ENCODE measurements at regions not wholly inside any gene's neighbourhood (a gene's known extent, or its start where the extent isn't known, plus 50 kb on each side); places are given as distances from the start of the nearest gene placed in this dataset.

DNA sequence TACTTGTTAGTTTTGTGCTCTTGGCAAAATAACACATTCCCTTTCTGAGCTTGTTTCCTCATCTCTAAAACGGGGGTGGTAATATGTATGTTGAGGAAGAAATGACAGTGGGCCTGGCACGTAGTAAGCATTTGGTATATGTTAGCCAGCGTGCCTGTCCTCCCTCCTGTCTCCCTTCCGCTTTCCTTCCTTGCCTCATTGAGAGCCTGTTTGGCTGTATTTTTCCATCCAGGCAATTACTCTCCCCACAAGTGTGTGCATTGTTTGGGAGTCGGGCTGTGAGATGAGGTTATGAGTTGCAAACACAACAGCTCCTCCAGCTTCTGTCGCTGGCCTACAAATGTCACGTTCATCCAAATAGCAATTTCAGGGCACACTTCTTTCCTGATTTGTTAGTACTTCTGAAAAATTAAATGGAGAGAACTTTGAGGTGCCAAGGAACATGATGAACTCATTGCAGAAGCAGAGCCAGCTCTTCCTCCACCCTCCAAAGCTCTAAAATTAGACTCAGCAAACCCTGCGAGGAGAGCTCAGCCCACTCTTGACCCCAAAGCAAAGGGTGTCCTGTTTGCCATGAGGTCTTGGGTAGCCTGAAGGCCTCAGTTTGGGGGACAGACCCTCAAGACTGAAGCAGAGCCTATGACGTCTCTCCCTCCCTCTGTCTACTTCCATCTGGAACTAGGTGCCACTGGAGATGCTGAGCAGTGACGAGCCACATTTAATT is 50.7 kb upstream of the TOX2 start:
- no peaks in the 10 kb centered on the region for H3K79me2 ChIP-seq (ENCODE audit: insufficient read depth, low read length)

More for the DNA sequence above, 50.7 kb upstream of the TOX2 start:
- Histone ChIP-seq H3K27me3 (ENCODE audit: control insufficient read depth in 1 of 2, insufficient read depth in 2 of 2, low read length in 2 of 2) (peaks cover 2 to 11% of the 10 kb centered on the region in 2 experiments; a peak in 1 of 5 replicates), H2AFZ (ENCODE audit: low read length) (no peak overlapping the region), H3K4me2 (ENCODE audit: low read depth, low read length) (no peak overlapping the region), H3K27ac (ENCODE audit: extremely low read length, insufficient read depth, low read length) (no peak overlapping the region), H4K20me1 (ENCODE audit: insufficient read depth, low read length) (no peaks in the 10 kb centered on the region), H3K4me3 (replicated peaks in 1 of 3; ENCODE audit: insufficient read depth in 1 of 3, low read depth in 2 of 3, low read length in 3 of 3) (no peak overlapping the region), H3K9ac (ENCODE audit: insufficient read depth, low read depth, low read length) (no peak overlapping the region), H3K36me3 (replicated peaks in 1 of 2; ENCODE audit: control insufficient read depth in 1 of 2, insufficient read depth in 2 of 2, low read length in 2 of 2) (no peaks in the 10 kb centered on the region), H3K4me1 (ENCODE audit: insufficient read depth, low read length) (no peaks in the 10 kb centered on the region), H3K9me3 (ENCODE audit: low read length) (no peaks in the 10 kb centered on the region)
- TF ChIP-seq CREB1 (IDR thresholded peaks at IDR 0.05) (peak; percentile 41; the same call in 1 of the 2 replicates), CREB1 (CRISPR knock-in tag; IDR thresholded peaks at IDR 0.05) (no peak), ZNF543 (CRISPR knock-in tag; IDR thresholded peaks at IDR 0.05) (no peak), TBP (CRISPR knock-in tag; IDR thresholded peaks at IDR 0.05) (no peak)
- TF ChIP-seq, protein P1, sequence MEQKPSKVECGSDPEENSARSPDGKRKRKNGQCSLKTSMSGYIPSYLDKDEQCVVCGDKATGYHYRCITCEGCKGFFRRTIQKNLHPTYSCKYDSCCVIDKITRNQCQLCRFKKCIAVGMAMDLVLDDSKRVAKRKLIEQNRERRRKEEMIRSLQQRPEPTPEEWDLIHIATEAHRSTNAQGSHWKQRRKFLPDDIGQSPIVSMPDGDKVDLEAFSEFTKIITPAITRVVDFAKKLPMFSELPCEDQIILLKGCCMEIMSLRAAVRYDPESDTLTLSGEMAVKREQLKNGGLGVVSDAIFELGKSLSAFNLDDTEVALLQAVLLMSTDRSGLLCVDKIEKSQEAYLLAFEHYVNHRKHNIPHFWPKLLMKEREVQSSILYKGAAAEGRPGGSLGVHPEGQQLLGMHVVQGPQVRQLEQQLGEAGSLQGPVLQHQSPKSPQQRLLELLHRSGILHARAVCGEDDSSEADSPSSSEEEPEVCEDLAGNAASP (CRISPR knock-in tag; IDR thresholded peaks at IDR 0.05; ENCODE audit: borderline replicate concordance): no peak
- TF ChIP-seq, protein P2, sequence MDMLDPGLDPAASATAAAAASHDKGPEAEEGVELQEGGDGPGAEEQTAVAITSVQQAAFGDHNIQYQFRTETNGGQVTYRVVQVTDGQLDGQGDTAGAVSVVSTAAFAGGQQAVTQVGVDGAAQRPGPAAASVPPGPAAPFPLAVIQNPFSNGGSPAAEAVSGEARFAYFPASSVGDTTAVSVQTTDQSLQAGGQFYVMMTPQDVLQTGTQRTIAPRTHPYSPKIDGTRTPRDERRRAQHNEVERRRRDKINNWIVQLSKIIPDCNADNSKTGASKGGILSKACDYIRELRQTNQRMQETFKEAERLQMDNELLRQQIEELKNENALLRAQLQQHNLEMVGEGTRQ (IDR thresholded peaks at IDR 0.05; ENCODE audit: low read depth, low read length): no peak
- TF ChIP-seq, protein P2 (CRISPR knock-in tag; IDR thresholded peaks at IDR 0.05; ENCODE audit: borderline replicate concordance): no peak
- no TSS peak for BruUV-seq (replicated peaks)
- DNase-seq (ENCODE audit: low spot score) (no peak), ATAC-seq (no peak), FAIRE-seq (no peak)
- 17% methylated on average over 10 of the region's 10 CpGs for WGBS (ENCODE audit: low lambda C conversion rate)
- POLR2A ChIA-PET: no interaction called here
- CTCF ChIA-PET (ENCODE audit: low intra/inter-chr PET ratio, low total read pairs): no interaction called here
- intact Hi-C loops (cut with micrococcal nuclease; ENCODE audit: unreplicated experiment) (no loop called here), in situ Hi-C loops (cut with HindIII; ENCODE audit: extremely low pct_ligation_motif_present, low pct_unique_long_range_greater_than_20kb) (no loop called here)

Measured in HepG2 (cell line).